HG03460 (cell line): ENCODE measurements at regions not wholly inside any gene's neighbourhood (a gene's known extent, or its start where the extent isn't known, plus 50 kb on each side); places are given as distances from the start of the nearest gene placed in this dataset.
"Not testable (repeated sequence)": the region's sequence is repeated elsewhere in the genome, so short reads cannot be mapped to it uniquely, and the experiment has no call there.

ENCODE experiments used
- ATAC-seq: cut with Tn5 transposase; IDR thresholded peaks from one replicate; pipeline ENCODE4 v1.9.1; 2021; ENCODE audit not compliant: unreplicated experiment

- ATAC-seq: no peak
Measured at GRCh38 chr5:120140501-120140900, 323.6 kb upstream of the PRR16 start.

- no peak for ATAC-seq
Measured at GRCh38 chr5:120141076-120141475, 323.0 kb upstream of the PRR16 start.

GRCh38 chr5:120146787-120147186 is 317.3 kb upstream of the PRR16 start:
- no peak for ATAC-seq

- ATAC-seq: not testable (repeated sequence)
Measured at GRCh38 chr5:120147911-120148310, 316.2 kb upstream of the PRR16 start.

- no peak for ATAC-seq
Measured at GRCh38 chr5:120150770-120151169, 313.3 kb upstream of the PRR16 start.

- no peak for ATAC-seq
Measured at GRCh38 chr5:120151181-120151580, 312.9 kb upstream of the PRR16 start.

- ATAC-seq: no peak
Measured at GRCh38 chr5:120151825-120152224, 312.3 kb upstream of the PRR16 start.

- ATAC-seq: no peak
Measured at GRCh38 chr5:120152472-120152871, 311.6 kb upstream of the PRR16 start.

GRCh38 chr5:120152931-120153330 is 311.2 kb upstream of the PRR16 start:
- ATAC-seq: no peak

- ATAC-seq: no peak
Measured at GRCh38 chr5:120153551-120153950, 310.5 kb upstream of the PRR16 start.

GRCh38 chr5:120155873-120156272 is 308.2 kb upstream of the PRR16 start:
- ATAC-seq: no peak

- ATAC-seq: no peak
Measured at GRCh38 chr5:120158211-120158610, 305.9 kb upstream of the PRR16 start.

- no peak for ATAC-seq
Measured at GRCh38 chr5:120159155-120159554, 304.9 kb upstream of the PRR16 start.

GRCh38 chr5:120160124-120160895 is 303.8 kb upstream of the PRR16 start:
- no peak for ATAC-seq

- ATAC-seq: no peak
Measured at GRCh38 chr5:120162321-120162720, 301.8 kb upstream of the PRR16 start.

GRCh38 chr5:120164037-120164436 is 300.1 kb upstream of the PRR16 start:
- ATAC-seq: no peak

- no peak for ATAC-seq
Measured at GRCh38 chr5:120164986-120165385, 299.1 kb upstream of the PRR16 start.

- no peak for ATAC-seq
Measured at GRCh38 chr5:120173125-120173524, 291.0 kb upstream of the PRR16 start.

GRCh38 chr5:120174089-120174488 is 290.0 kb upstream of the PRR16 start:
- no peak for ATAC-seq

GRCh38 chr5:120181238-120181637 is 282.9 kb upstream of the PRR16 start:
- not testable (repeated sequence) for ATAC-seq

- ATAC-seq: not testable (repeated sequence)
Measured at GRCh38 chr5:120194650-120195049, 269.4 kb upstream of the PRR16 start.

GRCh38 chr5:120199559-120199958 is 264.5 kb upstream of the PRR16 start:
- ATAC-seq: no peak

GRCh38 chr5:120207129-120207528 is 257.0 kb upstream of the PRR16 start:
- ATAC-seq: no peak
